GM12864 (cell line): ENCODE measurements at regions not wholly inside any gene's neighbourhood (a gene's known extent, or its start where the extent isn't known, plus 50 kb on each side); places are given as distances from the start of the nearest gene placed in this dataset.

Experiments
- DNase-seq: peaks from one replicate; pipeline ENCODE4 v3.0.0-alpha.2; 2011; ENCODE audit warnings: low read depth
- H3K4me3 ChIP-seq: 2 replicates; pipeline ENCODE4 v1.5.1; 2011; ENCODE audit warnings: mild to moderate bottlenecking, low read depth, low read length, control low read depth
- CTCF ChIP-seq: IDR thresholded peaks from 2 replicates; pipeline ENCODE4 v1.5.1; 2011; ENCODE audit warnings: low read depth, mild to moderate bottlenecking, moderate library complexity, low read length, control low read depth, inconsistent platforms; ENCODE audit errors: missing control alignments

DNA sequence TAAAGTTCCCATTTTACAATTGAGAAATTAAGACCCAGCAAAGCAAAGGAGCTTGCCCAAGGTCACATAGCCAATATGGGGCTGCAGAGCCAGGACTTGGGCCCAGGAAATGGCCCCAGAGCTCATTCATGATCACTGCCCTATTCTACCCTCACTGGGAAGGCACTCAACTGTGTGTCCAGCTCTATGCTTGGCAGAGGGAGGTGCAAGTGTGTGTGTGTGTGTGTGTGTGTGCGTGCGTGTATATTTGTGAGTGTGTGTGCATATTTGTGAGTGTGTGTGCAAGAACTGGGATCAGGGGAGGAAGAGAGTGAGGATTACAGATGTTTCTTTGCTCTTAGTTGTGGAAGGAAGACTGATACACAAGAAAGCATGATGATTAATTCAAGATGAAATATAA, 151.2 kb upstream of the CRY1 start:
- TF ChIP-seq CTCF, result no peak
- H3K4me3 ChIP-seq, result no peak overlapping the region

GRCh38 chr12:107247650-107248049, 154.3 kb upstream of the CRY1 start:
- no peak for TF ChIP-seq CTCF
- H3K4me3 ChIP-seq, result no peak overlapping the region
- DNase-seq, result no peak

More for the DNA sequence above, 151.2 kb upstream of the CRY1 start:
- DNase-seq, result no peak

DNA sequence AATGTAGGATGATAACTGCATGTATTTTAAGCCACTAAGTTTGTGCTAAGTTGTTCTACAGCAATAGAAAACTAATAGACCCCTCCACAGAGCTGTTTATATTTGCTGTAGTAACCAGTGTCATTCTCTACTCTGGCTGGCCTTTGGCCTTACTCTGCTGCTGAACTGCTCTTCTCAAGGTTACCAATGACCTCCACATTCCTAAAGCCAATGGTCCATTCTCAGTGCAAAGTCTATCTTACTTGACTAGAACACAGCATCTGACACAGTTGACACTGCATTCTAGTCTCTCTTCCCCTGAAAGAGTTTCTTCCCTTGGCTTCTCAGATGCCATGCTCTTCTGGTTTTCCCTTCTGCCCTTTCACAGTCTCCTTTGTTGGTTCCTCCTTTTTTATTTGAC, 154.8 kb upstream of the CRY1 start:
- DNase-seq, result no peak
- no peak overlapping the region for H3K4me3 ChIP-seq
- no peak for TF ChIP-seq CTCF

DNA sequence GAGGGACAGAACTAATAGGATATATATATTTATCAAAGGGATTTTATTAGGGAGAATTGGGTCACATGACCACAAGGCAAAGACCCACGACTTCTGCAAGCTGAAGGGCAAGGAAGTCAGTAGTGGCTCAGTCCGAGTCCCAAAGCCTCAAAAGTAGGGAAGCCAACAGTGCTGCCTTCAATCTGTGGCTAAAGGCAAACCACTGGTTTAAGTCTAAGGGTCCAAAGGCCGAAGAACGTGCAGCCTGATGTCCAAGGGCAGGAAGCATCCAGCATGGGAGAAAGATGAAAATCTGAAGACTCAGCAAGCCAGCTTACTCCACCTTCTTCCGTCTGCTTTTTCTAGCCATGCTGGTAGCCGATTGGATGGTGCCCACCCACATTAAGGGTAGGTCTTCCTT, 157.9 kb upstream of the CRY1 start:
- DNase-seq, result no peak

GRCh38 chr12:107253361-107253760, 160.0 kb upstream of the CRY1 start:
- no peak for DNase-seq
- H3K4me3 ChIP-seq, result no peak overlapping the region
- TF ChIP-seq CTCF, result no peak

More for the DNA sequence above, 157.9 kb upstream of the CRY1 start:
- TF ChIP-seq CTCF, result no peak
- no peak overlapping the region for H3K4me3 ChIP-seq

DNA sequence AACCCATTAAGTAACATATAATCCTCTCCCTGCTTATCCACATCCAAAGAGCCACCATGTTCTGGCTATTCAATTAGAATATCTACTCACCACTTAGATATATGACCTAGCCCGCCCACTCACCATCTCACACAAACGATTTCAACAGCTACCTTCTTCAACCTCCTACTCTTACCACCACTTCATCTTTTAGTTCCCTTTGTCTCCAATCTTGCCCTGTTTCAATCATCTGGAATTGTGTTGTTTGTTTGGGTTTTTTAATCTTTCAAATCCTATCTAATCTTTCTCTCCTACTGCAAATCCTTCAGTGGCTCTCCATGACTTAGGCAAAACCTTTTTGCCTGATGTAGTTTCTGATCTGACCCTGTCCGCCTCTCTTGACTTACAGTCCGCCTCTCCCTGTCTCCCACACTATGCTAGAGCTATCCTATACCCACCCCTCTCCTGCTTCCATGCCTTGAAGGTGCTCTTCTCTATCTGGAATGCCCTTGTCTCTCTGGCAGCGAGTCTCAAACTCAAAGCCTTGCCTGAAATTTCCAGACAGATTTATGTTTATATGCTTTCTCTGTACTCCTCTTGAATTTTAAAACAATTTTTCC, 161.0 kb upstream of the CRY1 start:
- TF ChIP-seq CTCF, result no peak
- H3K4me3 ChIP-seq, result no peak overlapping the region
- DNase-seq, result no peak

- no peak overlapping the region for H3K4me3 ChIP-seq
- TF ChIP-seq CTCF, result no peak
- no peak for DNase-seq
Measured at GRCh38 chr12:107258780-107259179, 165.4 kb upstream of the CRY1 start.
